HG03196 (cell line): ENCODE measurements at regions not wholly inside any gene's neighbourhood (a gene's known extent, or its start where the extent isn't known, plus 50 kb on each side); places are given as distances from the start of the nearest gene placed in this dataset.

ENCODE experiments used
- ATAC-seq: cut with Tn5 transposase; IDR thresholded peaks from one replicate; pipeline ENCODE4 v1.9.1; 2021; ENCODE audit not compliant: unreplicated experiment

GRCh38 chr11:22497474-22497873 is 128.1 kb downstream of the FANCF start:
- ATAC-seq = no peak

DNA sequence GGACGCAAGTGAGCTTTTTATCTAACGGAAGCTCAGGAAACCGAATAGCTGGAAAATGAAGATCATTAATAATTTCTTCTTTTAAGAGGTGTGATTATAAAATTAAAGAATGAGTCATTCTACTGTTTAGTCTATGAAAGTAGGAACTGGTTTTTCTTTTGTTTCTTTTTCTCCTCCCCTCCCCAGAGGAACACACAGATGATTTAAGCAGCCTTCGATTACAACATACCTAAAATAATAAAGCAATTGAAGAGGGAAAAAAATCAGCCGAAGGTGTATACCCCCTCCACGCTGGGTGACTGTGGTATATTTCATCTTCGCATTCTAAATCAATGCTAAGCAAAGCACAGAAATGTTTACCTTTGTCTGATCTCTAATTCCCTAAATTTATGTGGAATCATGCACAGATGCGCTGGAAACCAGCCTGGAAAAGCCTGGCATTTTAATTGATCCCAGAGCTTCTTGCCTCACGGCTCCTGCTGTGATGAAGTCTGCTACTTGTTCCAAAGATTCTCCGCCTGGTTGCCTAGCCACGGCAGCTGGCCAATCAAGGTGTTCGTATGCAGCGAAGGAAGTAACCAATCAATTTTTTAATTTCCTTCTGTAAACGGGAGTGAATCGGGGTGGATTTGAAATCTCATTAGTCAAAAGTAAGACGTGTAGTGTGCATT is 133.9 kb downstream of the FANCF start:
- no peak for ATAC-seq

GRCh38 chr11:22479971-22480720 is 142.0 kb downstream of the SLC17A6 start:
- ATAC-seq = no peak

- ATAC-seq = no peak
Measured at GRCh38 chr11:22479208-22479607, 141.0 kb downstream of the SLC17A6 start.

GRCh38 chr11:22478169-22478568 is 140.0 kb downstream of the SLC17A6 start:
- ATAC-seq = no peak

GRCh38 chr11:22477312-22477711 is 139.1 kb downstream of the SLC17A6 start:
- ATAC-seq = no peak

DNA sequence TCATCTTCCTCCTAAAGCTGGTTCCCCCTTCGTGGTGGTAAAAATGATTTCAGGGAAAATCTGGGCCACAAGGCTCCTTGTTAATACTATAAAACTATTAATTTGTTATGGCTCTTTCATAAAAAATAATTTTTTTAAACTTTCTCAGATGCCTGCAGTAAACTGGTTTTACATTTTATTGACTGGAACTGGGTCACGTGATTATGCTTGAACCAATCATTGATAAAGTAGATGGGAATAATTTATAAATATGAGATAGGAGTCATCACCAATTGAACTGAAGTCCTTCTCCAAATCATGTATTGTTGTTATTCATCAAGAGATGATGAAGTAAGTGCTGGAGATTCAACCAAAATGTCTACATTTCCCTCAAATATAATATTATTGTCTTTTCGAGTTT is 138.4 kb downstream of the SLC17A6 start:
- ATAC-seq = no peak

- ATAC-seq = no peak
Measured at GRCh38 chr11:22474616-22475015, 136.4 kb downstream of the SLC17A6 start.

- no peak for ATAC-seq
Measured at GRCh38 chr11:22473586-22473985, 135.4 kb downstream of the SLC17A6 start.

DNA sequence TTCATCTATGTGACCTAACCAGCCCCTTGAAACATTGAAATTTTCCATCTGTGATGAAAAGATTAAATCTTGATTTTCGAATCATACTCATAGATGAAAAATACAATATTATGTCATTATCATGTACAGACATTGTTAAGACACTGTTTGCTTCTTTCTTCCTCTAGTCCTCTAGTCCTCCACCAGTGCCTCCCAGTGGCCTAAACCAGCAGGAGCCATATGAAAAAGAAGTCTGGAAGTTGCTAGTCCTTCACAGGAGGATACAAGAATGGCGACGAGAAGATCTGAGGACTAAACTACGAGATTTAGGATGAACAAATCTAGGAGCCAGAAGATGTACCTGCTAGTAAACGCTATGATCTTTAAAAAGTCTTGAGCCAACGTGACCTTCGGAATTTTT is 134.1 kb downstream of the SLC17A6 start:
- no peak for ATAC-seq

DNA sequence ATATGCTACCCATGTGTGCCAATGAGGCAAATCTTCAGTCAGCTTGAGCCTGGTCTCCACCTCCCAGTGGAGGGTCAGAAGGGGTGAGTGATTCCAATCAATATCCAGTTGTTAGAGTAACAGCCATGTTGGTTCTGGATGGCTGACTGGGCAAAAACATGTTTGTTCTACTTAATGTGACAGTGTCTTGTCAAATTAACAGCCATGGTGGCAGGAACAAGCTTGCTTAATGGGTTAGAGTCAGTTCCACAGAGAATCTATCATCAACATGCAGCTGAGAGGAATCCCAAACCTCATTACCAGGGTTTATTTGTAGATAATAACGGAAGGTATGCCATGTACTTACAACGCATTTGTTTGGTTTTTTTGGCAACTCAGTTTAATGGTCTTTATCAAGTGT is 133.2 kb downstream of the SLC17A6 start:
- no peak for ATAC-seq

GRCh38 chr11:22467741-22468140 is 129.6 kb downstream of the SLC17A6 start:
- ATAC-seq = no peak

GRCh38 chr11:22467248-22467647 is 129.1 kb downstream of the SLC17A6 start:
- no peak for ATAC-seq

DNA sequence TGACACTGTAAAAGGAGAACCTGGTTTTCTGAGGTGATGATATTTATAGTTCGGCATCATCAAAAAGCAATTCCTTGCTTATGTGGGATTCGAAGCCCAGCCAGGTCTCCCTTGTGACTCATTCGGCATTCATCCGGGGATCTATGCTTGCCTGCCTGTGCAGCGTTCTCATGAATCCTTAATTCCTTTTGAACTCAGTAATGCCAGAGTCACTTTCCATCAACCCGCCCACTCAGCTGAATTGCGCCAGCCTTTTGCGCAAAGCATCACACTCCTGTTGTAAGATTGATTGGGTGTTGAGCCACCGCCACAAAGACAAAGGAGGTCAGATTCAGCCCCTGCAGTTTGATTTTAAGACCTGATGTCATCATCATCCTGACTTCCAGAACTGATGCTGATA is 128.6 kb downstream of the SLC17A6 start:
- no peak for ATAC-seq

GRCh38 chr11:22466351-22466750 is 128.2 kb downstream of the SLC17A6 start:
- ATAC-seq = no peak

DNA sequence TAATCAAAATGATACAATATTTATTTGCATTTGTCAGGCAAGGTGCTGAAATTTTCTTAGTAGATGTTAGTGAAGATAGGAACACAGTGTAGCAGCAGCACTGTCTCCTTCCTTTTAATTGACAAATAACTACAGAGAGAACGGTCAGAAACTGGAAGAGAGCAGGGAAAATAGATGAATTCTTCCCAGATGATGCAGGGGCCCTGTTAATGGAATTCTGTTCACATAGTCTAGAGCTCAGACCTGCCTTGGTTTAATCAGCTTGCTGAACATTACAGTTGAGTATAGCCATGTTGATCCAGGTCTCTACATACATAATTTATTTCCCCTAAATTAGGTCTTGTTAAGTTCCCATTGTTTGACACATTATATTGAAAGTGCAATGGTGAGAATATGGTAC is 127.4 kb downstream of the SLC17A6 start:
- no peak for ATAC-seq

DNA sequence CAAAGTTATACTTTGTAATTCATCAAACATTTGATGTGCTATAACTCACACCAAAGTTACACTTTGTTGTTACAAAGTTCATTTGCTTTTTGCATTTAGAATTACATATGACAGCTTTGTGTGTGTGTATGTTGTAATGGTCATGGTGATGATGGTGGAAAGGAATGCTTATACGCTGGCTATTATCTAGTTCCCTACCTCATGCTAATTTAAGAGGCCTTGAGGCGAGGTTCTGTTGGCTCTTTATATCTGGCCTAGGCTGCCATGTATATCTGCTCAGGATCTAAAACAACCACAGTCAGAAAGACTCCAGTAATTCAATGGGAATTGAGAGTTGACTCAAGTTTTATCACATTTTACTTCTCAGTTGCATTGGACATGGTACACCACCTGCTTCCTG is 123.4 kb downstream of the SLC17A6 start:
- ATAC-seq = no peak

DNA sequence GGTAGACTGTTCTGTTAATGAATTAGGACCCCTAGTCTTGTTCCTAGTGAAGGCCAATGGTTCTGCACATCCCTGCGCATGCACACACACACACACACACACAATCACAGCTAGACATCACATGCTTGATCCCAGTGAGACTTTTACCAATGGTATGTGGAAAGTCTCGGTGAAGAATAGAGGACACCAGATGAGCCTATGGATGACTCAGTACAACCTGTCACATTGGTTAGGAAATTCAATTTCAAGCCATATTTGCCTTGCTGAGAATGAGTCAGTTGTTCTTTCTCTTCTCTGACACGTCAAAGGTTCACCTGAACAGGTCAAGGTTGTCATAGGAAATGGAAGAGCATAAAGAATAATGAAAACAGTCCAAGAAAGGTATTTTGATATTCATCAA is 122.0 kb downstream of the SLC17A6 start:
- no peak for ATAC-seq

GRCh38 chr11:22459048-22459447 is 120.9 kb downstream of the SLC17A6 start:
- ATAC-seq = no peak

- no peak for ATAC-seq
Measured at GRCh38 chr11:22458161-22458560, 120.0 kb downstream of the SLC17A6 start.

GRCh38 chr11:22456993-22457762 is 119.0 kb downstream of the SLC17A6 start:
- no peak for ATAC-seq
